IMR-90 (cell line): ENCODE measurements at regions not wholly inside any gene's neighbourhood (a gene's known extent, or its start where the extent isn't known, plus 50 kb on each side); places are given as distances from the start of the nearest gene placed in this dataset.

Experiments used
- ATAC-seq: fragments of 200-7000 bp; cut with Tn5 transposase; 2 replicates; pipeline ENCODE4 v1.9.1; 2020; ENCODE audit warnings: low read depth, mild to moderate bottlenecking, moderate library complexity
- BruUV-seq: library from RNA; stranded (reverse); fragments of 400-500 nt; replicated peaks from 2 replicates; lab custom pipeline; 2021; lab: Mats Ljungman, UMichigan
- CTCF ChIA-PET: fragments of 300-600 bp; formaldehyde crosslinking; extraction: SDS; loops from one replicate; lab custom pipeline; 2021; ENCODE audit warnings: antibody characterized with exemption; lab: Yijun Ruan, JAX
- POLR2A ChIA-PET: fragments of 300-600 bp; sonication (Branson Sonifier 250); formaldehyde crosslinking; loops from one replicate; lab custom pipeline; 2022; ENCODE audit warnings: antibody characterized with exemption; ENCODE audit not compliant: unreplicated experiment; lab: Charles Lee
- DNase-seq: peaks from one replicate; pipeline ENCODE4 v3.0.0; 2013
- H2AFZ ChIP-seq: replicated peaks from 2 replicates; pipeline ENCODE3; 2013; ENCODE audit warnings: low read length, mild to moderate bottlenecking; ENCODE audit not compliant: poor library complexity
- H2AK5ac ChIP-seq: 2 replicates; pipeline ENCODE4 v1.6.1; 2013; ENCODE audit warnings: low read depth, low read length, inconsistent platforms
- H2AK9ac ChIP-seq: replicated peaks from 2 replicates; pipeline ENCODE3; 2013; ENCODE audit warnings: mild to moderate bottlenecking, low read depth, low read length, moderate library complexity; ENCODE audit not compliant: poor library complexity
- H2BK120ac ChIP-seq: 2 replicates; pipeline ENCODE4 v1.6.1; 2013; ENCODE audit warnings: low read depth, low read length, inconsistent platforms
- H2BK15ac ChIP-seq: 3 replicates; pipeline ENCODE4 v1.6.1; 2013; ENCODE audit warnings: low read depth, low read length, inconsistent platforms
- H2BK20ac ChIP-seq: 2 replicates; pipeline ENCODE4 v1.6.1; 2013; ENCODE audit warnings: low read depth, mild to moderate bottlenecking, inconsistent platforms, low read length, moderate library complexity
- H2BK5ac ChIP-seq: 2 replicates; pipeline ENCODE4 v1.6.1; 2013; ENCODE audit warnings: mild to moderate bottlenecking, low read depth, low read length, inconsistent platforms; ENCODE audit not compliant: poor library complexity, severe bottlenecking
- H3K14ac ChIP-seq: replicated peaks from 2 replicates; pipeline ENCODE4 v1.6.1; 2013; ENCODE audit warnings: low read depth, low read length, inconsistent platforms
- H3K18ac ChIP-seq: 2 replicates; pipeline ENCODE4 v1.6.1; 2013; ENCODE audit warnings: low read depth, low read length, control low read depth
- H3K23ac ChIP-seq: 2 replicates; pipeline ENCODE4 v1.6.1; 2013; ENCODE audit warnings: low read depth, low read length, inconsistent platforms
- H3K27ac ChIP-seq: 2 replicates; pipeline ENCODE4 v1.5.1; 2013; ENCODE audit warnings: mild to moderate bottlenecking, control low read depth, low read length; ENCODE audit not compliant: insufficient read depth
- H3K27me3 ChIP-seq: 2 replicates; pipeline ENCODE4 v1.6.1; 2013; ENCODE audit warnings: low read length; ENCODE audit not compliant: control insufficient read depth, insufficient read depth
- H3K36me3 ChIP-seq: 2 replicates; pipeline ENCODE4 v1.6.1; 2013; ENCODE audit warnings: low read length, mixed read lengths; ENCODE audit not compliant: control insufficient read depth, insufficient read depth
- H3K4ac ChIP-seq: 2 replicates; pipeline ENCODE4 v1.6.1; 2013; ENCODE audit warnings: low read depth, low read length, inconsistent platforms
- H3K4me1 ChIP-seq: 2 replicates; pipeline ENCODE4 v1.6.1; 2013; ENCODE audit warnings: low read length, mixed read lengths; ENCODE audit not compliant: control insufficient read depth, insufficient read depth
- H3K4me2 ChIP-seq: 2 replicates; pipeline ENCODE4 v1.6.1; 2013; ENCODE audit warnings: low read depth, mild to moderate bottlenecking, control low read depth, low read length, moderate library complexity
- H3K4me3 ChIP-seq: 2 replicates; pipeline ENCODE4 v1.5.1; 2013; ENCODE audit warnings: low read depth, mild to moderate bottlenecking, control low read depth, low read length, moderate library complexity; ENCODE audit not compliant: insufficient read depth
- H3K56ac ChIP-seq: 2 replicates; pipeline ENCODE4 v1.6.1; 2013; ENCODE audit warnings: low read length, inconsistent platforms; ENCODE audit not compliant: insufficient read depth; ENCODE audit errors: extremely low read depth
- H3K79me1 ChIP-seq, 2 experiments: 2 replicates each; pipeline ENCODE4 v1.6.1; 2013; ENCODE audit warnings: low read length in 2 of 2, inconsistent platforms in 1 of 2, low read depth in 1 of 2
- H3K9ac ChIP-seq: 2 replicates; pipeline ENCODE4 v1.6.1; 2013; ENCODE audit warnings: low read depth, low read length, control low read depth
- H3K9me1 ChIP-seq: 2 replicates; pipeline ENCODE4 v1.6.1; 2013; ENCODE audit warnings: low read length, inconsistent platforms; ENCODE audit not compliant: insufficient read depth
- H3K9me3 ChIP-seq: 2 replicates; pipeline ENCODE4 v1.6.1; 2013; ENCODE audit warnings: low read length; ENCODE audit not compliant: control insufficient read depth, insufficient read depth
- H4K20me1 ChIP-seq: 2 replicates; pipeline ENCODE4 v1.6.1; 2013; ENCODE audit warnings: low read length, inconsistent platforms; ENCODE audit not compliant: insufficient read depth
- H4K5ac ChIP-seq: 2 replicates; pipeline ENCODE4 v1.6.1; 2013; ENCODE audit warnings: mild to moderate bottlenecking, low read depth, low read length, control low read depth
- H4K8ac ChIP-seq, 2 experiments: 2 replicates each; pipeline ENCODE4 v1.6.1; 2013; ENCODE audit warnings: low read depth in 2 of 2, low read length in 2 of 2, control low read depth in 1 of 2, inconsistent platforms in 1 of 2
- H4K91ac ChIP-seq: 2 replicates; pipeline ENCODE4 v1.6.1; 2013; ENCODE audit warnings: low read depth, low read length, inconsistent platforms; ENCODE audit not compliant: insufficient read depth
- BHLHE40 ChIP-seq: fragments of 150-350 bp; IDR thresholded peaks from 2 replicates; pipeline ENCODE4 v1.6.1; 2016; ENCODE audit warnings: mild to moderate bottlenecking, low read depth, low read length
- CEBPB ChIP-seq: IDR thresholded peaks from 2 replicates; pipeline ENCODE4 v1.6.1; 2012; ENCODE audit warnings: low read depth, low read length, improper control_type of control experiment
- CHD1 ChIP-seq: IDR thresholded peaks from 2 replicates; pipeline ENCODE4 v1.6.1; 2012; ENCODE audit warnings: low read depth, low read length, improper control_type of control experiment
- FOS ChIP-seq: fragments of 150-350 bp; IDR thresholded peaks from 2 replicates; pipeline ENCODE4 v1.6.1; 2016; ENCODE audit warnings: low read depth, low read length
- MAFK ChIP-seq: IDR thresholded peaks from 2 replicates; pipeline ENCODE4 v1.6.1; 2012; ENCODE audit warnings: low read depth, low read length, improper control_type of control experiment
- MAZ ChIP-seq: IDR thresholded peaks from 2 replicates; pipeline ENCODE4 v1.6.1; 2012; ENCODE audit warnings: low read depth, mild to moderate bottlenecking, low read length, improper control_type of control experiment, moderate library complexity, borderline replicate concordance
- MXI1 ChIP-seq: IDR thresholded peaks from 2 replicates; pipeline ENCODE4 v1.6.1; 2012; ENCODE audit warnings: low read depth, mild to moderate bottlenecking, low read length, moderate library complexity, borderline replicate concordance
- NFE2L2 ChIP-seq: fragments of 150-350 bp; IDR thresholded peaks from 2 replicates; pipeline ENCODE4 v1.6.1; 2016; ENCODE audit warnings: low read depth, mild to moderate bottlenecking, low read length
- POLR2A ChIP-seq: IDR thresholded peaks from 2 replicates; pipeline ENCODE4 v1.6.1; 2012; ENCODE audit warnings: mild to moderate bottlenecking, low read depth, low read length
- RAD21 ChIP-seq: IDR thresholded peaks from 2 replicates; pipeline ENCODE4 v1.6.1; 2012; ENCODE audit warnings: low read length, improper control_type of control experiment
- RCOR1 ChIP-seq: IDR thresholded peaks from 2 replicates; pipeline ENCODE4 v1.6.1; 2012; ENCODE audit warnings: mild to moderate bottlenecking, low read length, improper control_type of control experiment; ENCODE audit not compliant: insufficient replicate concordance
- RFX5 ChIP-seq: IDR thresholded peaks from 2 replicates; pipeline ENCODE4 v1.8.0; 2012; ENCODE audit warnings: low read depth, mild to moderate bottlenecking, low read length, moderate library complexity
- SMC3 ChIP-seq: fragments of 150-350 bp; IDR thresholded peaks from 2 replicates; pipeline ENCODE4 v1.6.1; 2016; ENCODE audit warnings: low read depth, mild to moderate bottlenecking, antibody characterized with exemption, low read length, moderate library complexity
- WGBS, 2 experiments: methylation state at CpG; one replicate each; pipeline versions ENCODE4 v1.1.5 to v1.1.7; 2013; ENCODE audit warnings: missing lambda C conversion rate in 2 of 2; ENCODE audit not compliant: insufficient read length in 1 of 2; ENCODE audit errors: extremely low coverage in 2 of 2; 5-methylcytosine and 5-hydroxymethylcytosine counted together
- dilution Hi-C: fragments of 300-500 bp; cut with HindIII; formaldehyde crosslinking; loops from one replicate; pipeline ENCODE4 v1.14.3; 2018; ENCODE audit warnings: low sequenced_read_pairs; ENCODE audit not compliant: unreplicated experiment
- in situ Hi-C: fragments of 300-500 bp; cut with MboI; formaldehyde crosslinking; loops from 3 replicates; pipeline ENCODE4 v1.14.3; 2019; ENCODE audit warnings: low sequenced_read_pairs, inconsistent platforms, mixed read lengths
- intact Hi-C: fragments of 100-400 bp; cut with micrococcal nuclease; formaldehyde crosslinking; loops from 2 replicates; pipeline ENCODE4 v1.10.0; 2022
- TF ChIP-seq, protein P1 (sequence below): fragments of 150-350 bp; IDR thresholded peaks from 2 replicates; pipeline ENCODE4 v1.6.1; 2017; ENCODE audit warnings: mild to moderate bottlenecking, antibody characterized with exemption, low read length, low read depth
- TF ChIP-seq, protein P2 (sequence below): conservative IDR thresholded peaks from 2 replicates; pipeline ENCODE4 v1.5.1; 2012; ENCODE audit warnings: mild to moderate bottlenecking, low read depth, low read length, improper control_type of control experiment
- TF ChIP-seq, protein P3 (sequence below): fragments of 150-350 bp; IDR thresholded peaks from 2 replicates; pipeline ENCODE4 v1.6.1; 2016; ENCODE audit warnings: low read depth, mild to moderate bottlenecking, low read length, moderate library complexity, borderline replicate concordance

DNA sequence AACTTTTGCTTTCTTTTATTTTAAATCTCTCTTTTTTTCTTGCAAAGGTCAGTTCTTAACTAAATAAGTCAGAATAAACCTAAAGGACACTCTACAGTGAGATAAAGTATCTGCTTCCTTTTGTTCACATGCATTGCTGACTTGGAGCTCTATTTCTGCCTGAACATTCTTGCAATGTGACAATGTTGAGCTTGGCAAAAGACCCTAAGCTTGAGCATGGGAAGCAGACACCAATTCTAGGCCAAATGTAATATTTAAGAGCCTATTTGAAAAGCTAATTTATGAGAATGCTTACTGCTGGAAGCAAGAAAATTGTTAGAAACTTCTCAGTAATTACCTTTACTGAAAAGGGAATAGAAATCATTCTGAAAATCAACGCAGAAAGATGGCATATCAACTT, 556.2 kb downstream of the CBLN4 start:
- Histone ChIP-seq H3K18ac (no peak overlapping the region), H3K79me1 (no peaks in the 10 kb centered on the region), H2BK15ac (no peak overlapping the region), H3K56ac (no peak overlapping the region), H4K91ac (no peak overlapping the region), H2AK5ac (no peak overlapping the region), H3K27me3 (no peaks in the 10 kb centered on the region), H2BK5ac (no peak overlapping the region), H3K14ac (no peak overlapping the region), H3K27ac (no peak overlapping the region), H3K4me1 (no peaks in the 10 kb centered on the region), H3K23ac (no peak overlapping the region), H3K4me2 (no peak overlapping the region), H2AFZ (no peak overlapping the region), H3K36me3 (no peaks in the 10 kb centered on the region), H3K9me3 (peaks cover 15% of the 10 kb centered on the region), H3K4me3 (no peak overlapping the region), H3K9ac (no peak overlapping the region), H2AK9ac (no peak overlapping the region), H4K20me1 (no peaks in the 10 kb centered on the region), H2BK120ac (no peak overlapping the region), H4K5ac (no peak overlapping the region), H2BK20ac (no peak overlapping the region), H3K9me1 (no peaks in the 10 kb centered on the region), H4K8ac (no peak overlapping the region), H3K4ac (no peak overlapping the region)
- TF ChIP-seq FOS (no peak), CEBPB (no peak), POLR2A (no peak), MXI1 (no peak), CHD1 (no peak), BHLHE40 (no peak), NFE2L2 (no peak), RFX5 (no peak), SMC3 (no peak), RAD21 (no peak), RCOR1 (no peak), MAFK (no peak), MAZ (no peak)
- TF ChIP-seq, protein P1, sequence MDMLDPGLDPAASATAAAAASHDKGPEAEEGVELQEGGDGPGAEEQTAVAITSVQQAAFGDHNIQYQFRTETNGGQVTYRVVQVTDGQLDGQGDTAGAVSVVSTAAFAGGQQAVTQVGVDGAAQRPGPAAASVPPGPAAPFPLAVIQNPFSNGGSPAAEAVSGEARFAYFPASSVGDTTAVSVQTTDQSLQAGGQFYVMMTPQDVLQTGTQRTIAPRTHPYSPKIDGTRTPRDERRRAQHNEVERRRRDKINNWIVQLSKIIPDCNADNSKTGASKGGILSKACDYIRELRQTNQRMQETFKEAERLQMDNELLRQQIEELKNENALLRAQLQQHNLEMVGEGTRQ = no peak
- TF ChIP-seq, protein P2, sequence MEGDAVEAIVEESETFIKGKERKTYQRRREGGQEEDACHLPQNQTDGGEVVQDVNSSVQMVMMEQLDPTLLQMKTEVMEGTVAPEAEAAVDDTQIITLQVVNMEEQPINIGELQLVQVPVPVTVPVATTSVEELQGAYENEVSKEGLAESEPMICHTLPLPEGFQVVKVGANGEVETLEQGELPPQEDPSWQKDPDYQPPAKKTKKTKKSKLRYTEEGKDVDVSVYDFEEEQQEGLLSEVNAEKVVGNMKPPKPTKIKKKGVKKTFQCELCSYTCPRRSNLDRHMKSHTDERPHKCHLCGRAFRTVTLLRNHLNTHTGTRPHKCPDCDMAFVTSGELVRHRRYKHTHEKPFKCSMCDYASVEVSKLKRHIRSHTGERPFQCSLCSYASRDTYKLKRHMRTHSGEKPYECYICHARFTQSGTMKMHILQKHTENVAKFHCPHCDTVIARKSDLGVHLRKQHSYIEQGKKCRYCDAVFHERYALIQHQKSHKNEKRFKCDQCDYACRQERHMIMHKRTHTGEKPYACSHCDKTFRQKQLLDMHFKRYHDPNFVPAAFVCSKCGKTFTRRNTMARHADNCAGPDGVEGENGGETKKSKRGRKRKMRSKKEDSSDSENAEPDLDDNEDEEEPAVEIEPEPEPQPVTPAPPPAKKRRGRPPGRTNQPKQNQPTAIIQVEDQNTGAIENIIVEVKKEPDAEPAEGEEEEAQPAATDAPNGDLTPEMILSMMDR = no peak
- TF ChIP-seq, protein P3, sequence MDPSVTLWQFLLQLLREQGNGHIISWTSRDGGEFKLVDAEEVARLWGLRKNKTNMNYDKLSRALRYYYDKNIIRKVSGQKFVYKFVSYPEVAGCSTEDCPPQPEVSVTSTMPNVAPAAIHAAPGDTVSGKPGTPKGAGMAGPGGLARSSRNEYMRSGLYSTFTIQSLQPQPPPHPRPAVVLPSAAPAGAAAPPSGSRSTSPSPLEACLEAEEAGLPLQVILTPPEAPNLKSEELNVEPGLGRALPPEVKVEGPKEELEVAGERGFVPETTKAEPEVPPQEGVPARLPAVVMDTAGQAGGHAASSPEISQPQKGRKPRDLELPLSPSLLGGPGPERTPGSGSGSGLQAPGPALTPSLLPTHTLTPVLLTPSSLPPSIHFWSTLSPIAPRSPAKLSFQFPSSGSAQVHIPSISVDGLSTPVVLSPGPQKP = no peak
- ATAC-seq (no peak), DNase-seq (no peak)
- in situ Hi-C loops (no loop called here), dilution Hi-C loops (no loop called here), intact Hi-C loops (no loop called here)
- CTCF ChIA-PET = interaction anchor here (0.6 kb wide), 1 partner anchor 43 kb away, joined by 3 read pairs; no protein-coding TSS in a partner anchor
- no CpG with 5 or more reads among the region's 1 CpG for WGBS, 2 experiments
- BruUV-seq = no TSS peak
- POLR2A ChIA-PET = no interaction called here
